IMR-90 (cell line): ENCODE measurements at regions not wholly inside any gene's neighbourhood (a gene's known extent, or its start where the extent isn't known, plus 50 kb on each side); places are given as distances from the start of the nearest gene placed in this dataset.

Experiments used
- ATAC-seq: fragments of 200-7000 bp; cut with Tn5 transposase; 2 replicates; pipeline ENCODE4 v1.9.1; 2020; ENCODE audit warnings: low read depth, mild to moderate bottlenecking, moderate library complexity
- BruUV-seq: library from RNA; stranded (reverse); fragments of 400-500 nt; replicated peaks from 2 replicates; lab custom pipeline; 2021; lab: Mats Ljungman, UMichigan
- CTCF ChIA-PET: fragments of 300-600 bp; formaldehyde crosslinking; extraction: SDS; loops from one replicate; lab custom pipeline; 2021; ENCODE audit warnings: antibody characterized with exemption; lab: Yijun Ruan, JAX
- POLR2A ChIA-PET: fragments of 300-600 bp; sonication (Branson Sonifier 250); formaldehyde crosslinking; loops from one replicate; lab custom pipeline; 2022; ENCODE audit warnings: antibody characterized with exemption; ENCODE audit not compliant: unreplicated experiment; lab: Charles Lee
- DNase-seq: peaks from one replicate; pipeline ENCODE4 v3.0.0; 2013
- H2AFZ ChIP-seq: replicated peaks from 2 replicates; pipeline ENCODE3; 2013; ENCODE audit warnings: low read length, mild to moderate bottlenecking; ENCODE audit not compliant: poor library complexity
- H2AK5ac ChIP-seq: 2 replicates; pipeline ENCODE4 v1.6.1; 2013; ENCODE audit warnings: low read depth, low read length, inconsistent platforms
- H2AK9ac ChIP-seq: replicated peaks from 2 replicates; pipeline ENCODE3; 2013; ENCODE audit warnings: mild to moderate bottlenecking, low read depth, low read length, moderate library complexity; ENCODE audit not compliant: poor library complexity
- H2BK120ac ChIP-seq: 2 replicates; pipeline ENCODE4 v1.6.1; 2013; ENCODE audit warnings: low read depth, low read length, inconsistent platforms
- H2BK15ac ChIP-seq: 3 replicates; pipeline ENCODE4 v1.6.1; 2013; ENCODE audit warnings: low read depth, low read length, inconsistent platforms
- H2BK20ac ChIP-seq: 2 replicates; pipeline ENCODE4 v1.6.1; 2013; ENCODE audit warnings: low read depth, mild to moderate bottlenecking, inconsistent platforms, low read length, moderate library complexity
- H2BK5ac ChIP-seq: 2 replicates; pipeline ENCODE4 v1.6.1; 2013; ENCODE audit warnings: mild to moderate bottlenecking, low read depth, low read length, inconsistent platforms; ENCODE audit not compliant: poor library complexity, severe bottlenecking
- H3K14ac ChIP-seq: replicated peaks from 2 replicates; pipeline ENCODE4 v1.6.1; 2013; ENCODE audit warnings: low read depth, low read length, inconsistent platforms
- H3K18ac ChIP-seq: 2 replicates; pipeline ENCODE4 v1.6.1; 2013; ENCODE audit warnings: low read depth, low read length, control low read depth
- H3K23ac ChIP-seq: 2 replicates; pipeline ENCODE4 v1.6.1; 2013; ENCODE audit warnings: low read depth, low read length, inconsistent platforms
- H3K27ac ChIP-seq: 2 replicates; pipeline ENCODE4 v1.5.1; 2013; ENCODE audit warnings: mild to moderate bottlenecking, control low read depth, low read length; ENCODE audit not compliant: insufficient read depth
- H3K27me3 ChIP-seq: 2 replicates; pipeline ENCODE4 v1.6.1; 2013; ENCODE audit warnings: low read length; ENCODE audit not compliant: control insufficient read depth, insufficient read depth
- H3K36me3 ChIP-seq: 2 replicates; pipeline ENCODE4 v1.6.1; 2013; ENCODE audit warnings: low read length, mixed read lengths; ENCODE audit not compliant: control insufficient read depth, insufficient read depth
- H3K4ac ChIP-seq: 2 replicates; pipeline ENCODE4 v1.6.1; 2013; ENCODE audit warnings: low read depth, low read length, inconsistent platforms
- H3K4me1 ChIP-seq: 2 replicates; pipeline ENCODE4 v1.6.1; 2013; ENCODE audit warnings: low read length, mixed read lengths; ENCODE audit not compliant: control insufficient read depth, insufficient read depth
- H3K4me2 ChIP-seq: 2 replicates; pipeline ENCODE4 v1.6.1; 2013; ENCODE audit warnings: low read depth, mild to moderate bottlenecking, control low read depth, low read length, moderate library complexity
- H3K4me3 ChIP-seq: 2 replicates; pipeline ENCODE4 v1.5.1; 2013; ENCODE audit warnings: low read depth, mild to moderate bottlenecking, control low read depth, low read length, moderate library complexity; ENCODE audit not compliant: insufficient read depth
- H3K56ac ChIP-seq: 2 replicates; pipeline ENCODE4 v1.6.1; 2013; ENCODE audit warnings: low read length, inconsistent platforms; ENCODE audit not compliant: insufficient read depth; ENCODE audit errors: extremely low read depth
- H3K79me1 ChIP-seq, 2 experiments: 2 replicates each; pipeline ENCODE4 v1.6.1; 2013; ENCODE audit warnings: low read length in 2 of 2, inconsistent platforms in 1 of 2, low read depth in 1 of 2
- H3K9ac ChIP-seq: 2 replicates; pipeline ENCODE4 v1.6.1; 2013; ENCODE audit warnings: low read depth, low read length, control low read depth
- H3K9me1 ChIP-seq: 2 replicates; pipeline ENCODE4 v1.6.1; 2013; ENCODE audit warnings: low read length, inconsistent platforms; ENCODE audit not compliant: insufficient read depth
- H3K9me3 ChIP-seq: 2 replicates; pipeline ENCODE4 v1.6.1; 2013; ENCODE audit warnings: low read length; ENCODE audit not compliant: control insufficient read depth, insufficient read depth
- H4K20me1 ChIP-seq: 2 replicates; pipeline ENCODE4 v1.6.1; 2013; ENCODE audit warnings: low read length, inconsistent platforms; ENCODE audit not compliant: insufficient read depth
- H4K5ac ChIP-seq: 2 replicates; pipeline ENCODE4 v1.6.1; 2013; ENCODE audit warnings: mild to moderate bottlenecking, low read depth, low read length, control low read depth
- H4K8ac ChIP-seq, 2 experiments: 2 replicates each; pipeline ENCODE4 v1.6.1; 2013; ENCODE audit warnings: low read depth in 2 of 2, low read length in 2 of 2, control low read depth in 1 of 2, inconsistent platforms in 1 of 2
- H4K91ac ChIP-seq: 2 replicates; pipeline ENCODE4 v1.6.1; 2013; ENCODE audit warnings: low read depth, low read length, inconsistent platforms; ENCODE audit not compliant: insufficient read depth
- CTCF ChIP-seq: conservative IDR thresholded peaks from 2 replicates; pipeline ENCODE4 v1.5.1; 2012; ENCODE audit warnings: mild to moderate bottlenecking, low read depth, low read length, improper control_type of control experiment
- RAD21 ChIP-seq: IDR thresholded peaks from 2 replicates; pipeline ENCODE4 v1.6.1; 2012; ENCODE audit warnings: low read length, improper control_type of control experiment
- RFX5 ChIP-seq: IDR thresholded peaks from 2 replicates; pipeline ENCODE4 v1.8.0; 2012; ENCODE audit warnings: low read depth, mild to moderate bottlenecking, low read length, moderate library complexity
- SMC3 ChIP-seq: fragments of 150-350 bp; IDR thresholded peaks from 2 replicates; pipeline ENCODE4 v1.6.1; 2016; ENCODE audit warnings: low read depth, mild to moderate bottlenecking, antibody characterized with exemption, low read length, moderate library complexity
- WGBS, 2 experiments: methylation state at CpG; one replicate each; pipeline versions ENCODE4 v1.1.5 to v1.1.7; 2013; ENCODE audit warnings: missing lambda C conversion rate in 2 of 2; ENCODE audit not compliant: insufficient read length in 1 of 2; ENCODE audit errors: extremely low coverage in 2 of 2; 5-methylcytosine and 5-hydroxymethylcytosine counted together
- dilution Hi-C: fragments of 300-500 bp; cut with HindIII; formaldehyde crosslinking; loops from one replicate; pipeline ENCODE4 v1.14.3; 2018; ENCODE audit warnings: low sequenced_read_pairs; ENCODE audit not compliant: unreplicated experiment
- in situ Hi-C: fragments of 300-500 bp; cut with MboI; formaldehyde crosslinking; loops from 3 replicates; pipeline ENCODE4 v1.14.3; 2019; ENCODE audit warnings: low sequenced_read_pairs, inconsistent platforms, mixed read lengths
- intact Hi-C: fragments of 100-400 bp; cut with micrococcal nuclease; formaldehyde crosslinking; loops from 2 replicates; pipeline ENCODE4 v1.10.0; 2022

GRCh38 chr1:91166106-91166712 is 144.4 kb upstream of the ZNF644 start:
- Histone ChIP-seq H3K79me1 (no peaks in the 10 kb centered on the region), H2BK120ac (no peak overlapping the region), H4K5ac (no peak overlapping the region), H3K9ac (no peak overlapping the region), H2AK5ac (no peak overlapping the region), H3K14ac (no peak overlapping the region), H3K27me3 (no peaks in the 10 kb centered on the region; the same call in 1 of the 2 replicates), H2AFZ (no peak overlapping the region), H3K36me3 (no peaks in the 10 kb centered on the region), H3K4me1 (no peaks in the 10 kb centered on the region), H3K4ac (no peak overlapping the region), H3K27ac (no peak overlapping the region), H2BK20ac (no peak overlapping the region), H3K18ac (no peak overlapping the region), H3K4me3 (no peak overlapping the region), H3K23ac (no peak overlapping the region), H3K56ac (no peak overlapping the region), H2AK9ac (no peak overlapping the region), H3K9me3 (no peaks in the 10 kb centered on the region), H2BK5ac (no peak overlapping the region), H2BK15ac (no peak overlapping the region), H3K4me2 (no peak overlapping the region), H4K91ac (no peak overlapping the region), H4K8ac (no peak overlapping the region), H4K20me1 (no peaks in the 10 kb centered on the region), H3K9me1 (no peaks in the 10 kb centered on the region)
- peak; percentile 71 for TF ChIP-seq CTCF
- TF ChIP-seq RFX5: no peak
- peak; percentile 52 for TF ChIP-seq SMC3
- TF ChIP-seq RAD21: peak; percentile 64
- ChIA-PET CTCF (interaction anchor here (0.7 to 2.2 kb wide), 17 partner anchors 8 to 444 kb away, joined by 3 to 13 read pairs (median 3); no protein-coding TSS in a partner anchor), POLR2A (no interaction called here)
- ATAC-seq (peak; percentile 88), DNase-seq (peak; percentile 56)
- dilution Hi-C loops: no loop called here
- no TSS peak for BruUV-seq
- in situ Hi-C loops: loop anchor here (10.0 kb wide), 1 partner anchor 441 kb away; no protein-coding TSS in a partner anchor
- no CpG with 5 or more reads among the region's 6 CpGs for WGBS, 2 experiments
- intact Hi-C loops: loop anchor here (1.0 to 10.0 kb wide), 7 partner anchors 112 to 1119 kb away; partner anchors contain the start of genes CDC7, HFM1 and ZNF644
